OCI-LY3 (cell line): ENCODE measurements at regions not wholly inside any gene's neighbourhood (a gene's known extent, or its start where the extent isn't known, plus 50 kb on each side); places are given as distances from the start of the nearest gene placed in this dataset.

ENCODE experiments used
- CTCF ChIP-seq: fragments of 200-600, 300-600 bp; sonication (generic); IDR thresholded peaks from 2 replicates; pipeline ENCODE4 v1.5.1; 2014; ENCODE audit warnings: antibody characterized with exemption, low read length, low read depth
- EZH2phosphoT487 ChIP-seq: fragments of 200-600 bp; shearing (Covaris generic); IDR thresholded peaks from 2 replicates; pipeline ENCODE4 v1.6.1; 2018; ENCODE audit warnings: antibody characterized with exemption, mixed run types, low read depth

GRCh38 chr2:67808112-67808511 lies 254.7 kb downstream of the C1D start:
- TF ChIP-seq CTCF (no peak), EZH2phosphoT487 (no peak)
